ENCODE measurements at regions not wholly inside any gene's neighbourhood (a gene's known extent, or its start where the extent isn't known, plus 50 kb on each side); places are given as distances from the start of the nearest gene placed in this dataset.

GRCh38 chr10:56836659-56837058 is 475.6 kb upstream of the ZWINT start:
- DNase-seq (ENCODE audit: low spot score): no peak

- DNase-seq (ENCODE audit: low spot score): no peak
Observed at GRCh38 chr10:56831681-56832080, 470.6 kb upstream of the ZWINT start.

- peak; percentile 6 for DNase-seq (ENCODE audit: low spot score)
Observed at GRCh38 chr10:56823849-56824248, 462.8 kb upstream of the ZWINT start.

- no peak for DNase-seq (ENCODE audit: low spot score)
Observed at GRCh38 chr10:56805022-56805421, 444.0 kb upstream of the ZWINT start.

GRCh38 chr10:56785292-56785691 is 424.2 kb upstream of the ZWINT start:
- DNase-seq (ENCODE audit: low spot score): no peak

GRCh38 chr10:56782503-56782902 is 421.4 kb upstream of the ZWINT start:
- DNase-seq (ENCODE audit: low spot score): no peak

GRCh38 chr10:56771343-56771742 is 410.3 kb upstream of the ZWINT start:
- DNase-seq (ENCODE audit: low spot score): no peak

- DNase-seq (ENCODE audit: low spot score): no peak
Observed at GRCh38 chr10:56763090-56763489, 402.0 kb upstream of the ZWINT start.

GRCh38 chr10:56745490-56745889 is 384.4 kb upstream of the ZWINT start:
- DNase-seq (ENCODE audit: low spot score): no peak

- DNase-seq (ENCODE audit: low spot score): no peak
Observed at GRCh38 chr10:56728349-56728748, 367.3 kb upstream of the ZWINT start.

GRCh38 chr10:56722912-56723311 is 361.9 kb upstream of the ZWINT start:
- DNase-seq (ENCODE audit: low spot score): no peak

- no peak for DNase-seq (ENCODE audit: low spot score)
Observed at GRCh38 chr10:56715262-56715661, 354.2 kb upstream of the ZWINT start.

GRCh38 chr10:56698506-56698905 is 337.4 kb upstream of the ZWINT start:
- no peak for DNase-seq (ENCODE audit: low spot score)

- no peak for DNase-seq (ENCODE audit: low spot score)
Observed at GRCh38 chr10:56679578-56679977, 318.5 kb upstream of the ZWINT start.

- no peak for DNase-seq (ENCODE audit: low spot score)
Observed at GRCh38 chr10:56662765-56663447, 301.8 kb upstream of the ZWINT start.

- no peak for DNase-seq (ENCODE audit: low spot score)
Observed at GRCh38 chr10:56653289-56653688, 292.2 kb upstream of the ZWINT start.

GRCh38 chr10:56646329-56647111 is 285.5 kb upstream of the ZWINT start:
- no peak for DNase-seq (ENCODE audit: low spot score)

GRCh38 chr10:56633876-56634452 is 272.9 kb upstream of the ZWINT start:
- no peak for DNase-seq (ENCODE audit: low spot score)

GRCh38 chr10:56632537-56632936 is 271.5 kb upstream of the ZWINT start:
- DNase-seq (ENCODE audit: low spot score): no peak

- DNase-seq (ENCODE audit: low spot score): no peak
Observed at GRCh38 chr10:56624082-56624481, 263.0 kb upstream of the ZWINT start.

GRCh38 chr10:56623064-56623463 is 262.0 kb upstream of the ZWINT start:
- no peak for DNase-seq (ENCODE audit: low spot score)

- DNase-seq (ENCODE audit: low spot score): no peak
Observed at GRCh38 chr10:56622335-56622973, 261.4 kb upstream of the ZWINT start.

GRCh38 chr10:56606202-56606601 is 245.1 kb upstream of the ZWINT start:
- DNase-seq (ENCODE audit: low spot score): no peak
